ENCODE measurements at regions not wholly inside any gene's neighbourhood (a gene's known extent, or its start where the extent isn't known, plus 50 kb on each side); places are given as distances from the start of the nearest gene placed in this dataset.
"Not testable (repeated sequence)": the region's sequence is repeated elsewhere in the genome, so short reads cannot be mapped to it uniquely, and the experiment has no call there.

- DNase-seq: no peak
Measured at GRCh38 chr11:112310848-112311247, 50.2 kb upstream of the PLET1 start.

- no peak for DNase-seq
Measured at GRCh38 chr11:112315057-112315720, 54.5 kb upstream of the PLET1 start.

GRCh38 chr11:112315861-112316739 is 55.4 kb upstream of the PLET1 start:
- DNase-seq: no peak

GRCh38 chr11:112316971-112317370 is 56.3 kb upstream of the PLET1 start:
- DNase-seq: no peak

GRCh38 chr11:112318184-112318591 is 57.5 kb upstream of the PLET1 start:
- DNase-seq: no peak

GRCh38 chr11:112318661-112319060 is 58.0 kb upstream of the PLET1 start:
- no peak for DNase-seq

- DNase-seq: no peak
Measured at GRCh38 chr11:112320668-112321067, 60.0 kb upstream of the PLET1 start.

- DNase-seq: peak; percentile 33
Measured at GRCh38 chr11:112321501-112322172, 61.0 kb upstream of the PLET1 start.

GRCh38 chr11:112322173-112322790 is 61.6 kb upstream of the PLET1 start:
- no peak for DNase-seq

- DNase-seq: no peak
Measured at GRCh38 chr11:112334381-112334780, 73.7 kb upstream of the PLET1 start.

GRCh38 chr11:112336356-112336886 is 75.8 kb upstream of the PLET1 start:
- no peak for DNase-seq

GRCh38 chr11:112339566-112339965 is 78.9 kb upstream of the PLET1 start:
- DNase-seq: no peak

- DNase-seq: no peak
Measured at GRCh38 chr11:112343368-112344039, 82.8 kb upstream of the PLET1 start.

GRCh38 chr11:112344040-112344413 is 83.4 kb upstream of the PLET1 start:
- DNase-seq: no peak

- no peak for DNase-seq
Measured at GRCh38 chr11:112345166-112345565, 84.5 kb upstream of the PLET1 start.

GRCh38 chr11:112345706-112346105 is 85.0 kb upstream of the PLET1 start:
- DNase-seq: no peak

- no peak for DNase-seq
Measured at GRCh38 chr11:112346586-112346985, 85.9 kb upstream of the PLET1 start.

GRCh38 chr11:112348480-112349029 is 87.9 kb upstream of the PLET1 start:
- DNase-seq: no peak

- not testable (repeated sequence) for DNase-seq
Measured at GRCh38 chr11:112351423-112351822, 90.8 kb upstream of the PLET1 start.

GRCh38 chr11:112352907-112353306 is 92.2 kb upstream of the PLET1 start:
- no peak for DNase-seq

- no peak for DNase-seq
Measured at GRCh38 chr11:112354364-112354763, 93.7 kb upstream of the PLET1 start.

- no peak for DNase-seq
Measured at GRCh38 chr11:112355726-112356125, 95.1 kb upstream of the PLET1 start.
